ENCODE measurements at regions not wholly inside any gene's neighbourhood (a gene's known extent, or its start where the extent isn't known, plus 50 kb on each side); places are given as distances from the start of the nearest gene placed in this dataset.
"Not testable (repeated sequence)": the region's sequence is repeated elsewhere in the genome, so short reads cannot be mapped to it uniquely, and the experiment has no call there.

GRCh38 chr15:62413786-62414185 is 248.7 kb upstream of the C2CD4B start:
- no peak for DNase-seq

GRCh38 chr15:62415498-62415897 is 250.4 kb upstream of the C2CD4B start:
- DNase-seq: no peak

- DNase-seq: no peak
These were observed 251.4 kb upstream of the C2CD4B start for GRCh38 chr15:62416526-62416925.

- DNase-seq: no peak
These were observed 252.4 kb upstream of the C2CD4B start for GRCh38 chr15:62417439-62417838.

GRCh38 chr15:62418496-62418895 is 253.4 kb upstream of the C2CD4B start:
- not testable (repeated sequence) for DNase-seq

GRCh38 chr15:62419192-62419591 is 254.1 kb upstream of the C2CD4B start:
- DNase-seq: no peak

GRCh38 chr15:62420371-62420770 is 255.3 kb upstream of the C2CD4B start:
- DNase-seq: not testable (repeated sequence)

- no peak for DNase-seq
These were observed 256.2 kb upstream of the C2CD4B start for GRCh38 chr15:62421289-62421688.

- DNase-seq: no peak
These were observed 261.4 kb upstream of the C2CD4B start for GRCh38 chr15:62426387-62426956.

- no peak for DNase-seq
These were observed 263.2 kb upstream of the C2CD4B start for GRCh38 chr15:62428259-62428658.

- no peak for DNase-seq
These were observed 263.9 kb upstream of the C2CD4B start for GRCh38 chr15:62428851-62429598.

GRCh38 chr15:62430056-62430455 is 265.0 kb upstream of the C2CD4B start:
- no peak for DNase-seq

- DNase-seq: no peak
These were observed 265.5 kb upstream of the C2CD4B start for GRCh38 chr15:62430552-62430951.

- no peak for DNase-seq
These were observed 266.1 kb upstream of the C2CD4B start for GRCh38 chr15:62431008-62431797.

- DNase-seq: no peak
These were observed 266.7 kb upstream of the C2CD4B start for GRCh38 chr15:62431817-62432216.

- DNase-seq: no peak
These were observed 267.8 kb upstream of the C2CD4B start for GRCh38 chr15:62432702-62433398.

GRCh38 chr15:62436235-62436634 is 271.1 kb upstream of the C2CD4B start:
- no peak for DNase-seq

GRCh38 chr15:62437753-62438152 is 272.7 kb upstream of the C2CD4B start:
- DNase-seq: no peak

- no peak for DNase-seq
These were observed 274.5 kb upstream of the C2CD4B start for GRCh38 chr15:62439543-62440016.

- DNase-seq: no peak
These were observed 275.4 kb upstream of the C2CD4B start for GRCh38 chr15:62440362-62441105.

GRCh38 chr15:62444104-62445022 is 279.3 kb upstream of the C2CD4B start:
- peak; percentile 15 for DNase-seq
